ENCODE measurements at regions not wholly inside any gene's neighbourhood (a gene's known extent, or its start where the extent isn't known, plus 50 kb on each side); places are given as distances from the start of the nearest gene placed in this dataset.
"Not testable (repeated sequence)": the region's sequence is repeated elsewhere in the genome, so short reads cannot be mapped to it uniquely, and the experiment has no call there.

- H3K36me3 ChIP-seq, result no peaks in the 10 kb centered on the region
- no peak overlapping the region for H3K4me3 ChIP-seq
- H3K27me3 ChIP-seq, result no peaks in the 10 kb centered on the region
- H3K9ac ChIP-seq (ENCODE audit: low read depth in 2 of 2, low read length in 2 of 2), result no peak overlapping the region
- no peak for TF ChIP-seq CTCF (IDR thresholded peaks at IDR 0.05)
- DNase-seq, result no peak
- H3K9me3 ChIP-seq, result no peaks in the 10 kb centered on the region
- intact Hi-C loops (cut with DNase I), result no loop called here
- no peak overlapping the region for H3K27ac ChIP-seq
- no peaks in the 10 kb centered on the region for H3K4me1 ChIP-seq
These were observed 638.6 kb downstream of the TYW1 start for GRCh38 chr7:67635271-67635670.

GRCh38 chr7:67636348-67637022 is 639.9 kb downstream of the TYW1 start:
- Histone ChIP-seq H3K36me3 (no peaks in the 10 kb centered on the region), H3K4me1 (no peaks in the 10 kb centered on the region), H3K27me3 (no peaks in the 10 kb centered on the region), H3K9ac (ENCODE audit: low read depth in 2 of 2, low read length in 2 of 2) (no peak overlapping the region), H3K9me3 (no peaks in the 10 kb centered on the region), H3K27ac (no peak overlapping the region), H3K4me3 (no peak overlapping the region)
- intact Hi-C loops (cut with DNase I), result no loop called here
- TF ChIP-seq CTCF (IDR thresholded peaks at IDR 0.05), result no peak
- DNase-seq, result no peak

- no peaks in the 10 kb centered on the region for H3K9me3 ChIP-seq
- H3K4me3 ChIP-seq, result no peak overlapping the region
- no peaks in the 10 kb centered on the region for H3K27me3 ChIP-seq
- intact Hi-C loops (cut with DNase I), result no loop called here
- H3K36me3 ChIP-seq, result no peaks in the 10 kb centered on the region
- no peak overlapping the region for H3K9ac ChIP-seq (ENCODE audit: low read depth in 2 of 2, low read length in 2 of 2)
- no peak for TF ChIP-seq CTCF (IDR thresholded peaks at IDR 0.05)
- no peaks in the 10 kb centered on the region for H3K4me1 ChIP-seq
- no peak overlapping the region for H3K27ac ChIP-seq
- no peak for DNase-seq
These were observed 640.4 kb downstream of the TYW1 start for GRCh38 chr7:67637023-67637358.

- H3K4me1 ChIP-seq; H3K27ac ChIP-seq; H3K9ac ChIP-seq (ENCODE audit: low read depth in 2 of 2, low read length in 2 of 2); H3K27me3 ChIP-seq; DNase-seq; intact Hi-C loops (cut with DNase I); H3K36me3 ChIP-seq; H3K4me3 ChIP-seq; H3K9me3 ChIP-seq: not testable (repeated sequence)
These were observed 645.9 kb downstream of the TYW1 start for GRCh38 chr7:67642542-67642941.

GRCh38 chr7:67644151-67644550 is 647.5 kb downstream of the TYW1 start:
- no peaks in the 10 kb centered on the region for H3K36me3 ChIP-seq
- no peaks in the 10 kb centered on the region for H3K9me3 ChIP-seq
- TF ChIP-seq CTCF (IDR thresholded peaks at IDR 0.05), result no peak
- no peaks in the 10 kb centered on the region for H3K27me3 ChIP-seq
- no peak for DNase-seq
- H3K9ac ChIP-seq (ENCODE audit: low read depth in 2 of 2, low read length in 2 of 2), result no peak overlapping the region
- no peak overlapping the region for H3K4me3 ChIP-seq
- no peak overlapping the region for H3K27ac ChIP-seq
- no peaks in the 10 kb centered on the region for H3K4me1 ChIP-seq
- intact Hi-C loops (cut with DNase I), result no loop called here

- no peak for DNase-seq
- TF ChIP-seq CTCF (IDR thresholded peaks at IDR 0.05), result no peak
- H3K27ac ChIP-seq, result no peak overlapping the region
These were observed 656.3 kb downstream of the TYW1 start for GRCh38 chr7:67652937-67653336.

More at GRCh38 chr7:67652937-67653336, 656.3 kb downstream of the TYW1 start:
- intact Hi-C loops (cut with DNase I), result no loop called here
- Histone ChIP-seq H3K4me3 (no peak overlapping the region), H3K4me1 (no peaks in the 10 kb centered on the region), H3K9ac (ENCODE audit: low read depth in 2 of 2, low read length in 2 of 2) (no peak overlapping the region), H3K27me3 (no peaks in the 10 kb centered on the region), H3K9me3 (no peaks in the 10 kb centered on the region), H3K36me3 (no peaks in the 10 kb centered on the region)

Data from colonic mucosa (tissue), 4 donors.